Calu3 (cell line): ENCODE measurements at regions not wholly inside any gene's neighbourhood (a gene's known extent, or its start where the extent isn't known, plus 50 kb on each side); places are given as distances from the start of the nearest gene placed in this dataset.

Experiments
- BruUV-seq: library from RNA; stranded (reverse); fragments of 400-500 nt; replicated peaks from 2 replicates; lab custom pipeline; 2021; lab: Mats Ljungman, UMichigan
- CTCF ChIA-PET: fragments of 300-600 bp; sonication (Branson Sonifier 250); formaldehyde crosslinking; loops from one replicate; lab custom pipeline; 2022; ENCODE audit warnings: antibody characterized with exemption; lab: Charles Lee
- DNase-seq: peaks from one replicate; pipeline ENCODE4 v3.0.0; 2022
- H3K27ac Mint-ChIP-seq: one replicate; pipeline ENCODE4 v1.8.0; 2022; ENCODE audit warnings: mixed read lengths; ENCODE audit not compliant: unreplicated experiment
- H3K27me3 Mint-ChIP-seq: one replicate; pipeline ENCODE4 v1.8.0; 2022; ENCODE audit warnings: mixed read lengths; ENCODE audit not compliant: unreplicated experiment
- H3K36me3 Mint-ChIP-seq: one replicate; pipeline ENCODE4 v1.8.0; 2022; ENCODE audit warnings: mild to moderate bottlenecking, moderate library complexity, mixed read lengths; ENCODE audit not compliant: insufficient read depth, unreplicated experiment
- H3K4me1 Mint-ChIP-seq: one replicate; pipeline ENCODE4 v1.8.0; 2022; ENCODE audit warnings: mild to moderate bottlenecking, low read depth, mixed read lengths; ENCODE audit not compliant: unreplicated experiment
- H3K4me3 Mint-ChIP-seq: one replicate; pipeline ENCODE4 v1.8.0; 2022; ENCODE audit warnings: mild to moderate bottlenecking, low read depth, moderate library complexity, mixed read lengths; ENCODE audit not compliant: unreplicated experiment
- H3K9me3 Mint-ChIP-seq: one replicate; pipeline ENCODE4 v1.8.0; 2022; ENCODE audit warnings: low read depth, mixed read lengths; ENCODE audit not compliant: unreplicated experiment
- intact Hi-C: fragments of 100-400 bp; cut with micrococcal nuclease; formaldehyde crosslinking; loops from one replicate; pipeline ENCODE4 v1.10.0; 2022; ENCODE audit not compliant: unreplicated experiment
- TF ChIP-seq, protein P1 (sequence below): fragments of 200-600 bp; IDR thresholded peaks from one replicate; pipeline ENCODE4 v1.8.0; 2022; ENCODE audit warnings: antibody characterized with exemption; ENCODE audit not compliant: unreplicated experiment

DNA sequence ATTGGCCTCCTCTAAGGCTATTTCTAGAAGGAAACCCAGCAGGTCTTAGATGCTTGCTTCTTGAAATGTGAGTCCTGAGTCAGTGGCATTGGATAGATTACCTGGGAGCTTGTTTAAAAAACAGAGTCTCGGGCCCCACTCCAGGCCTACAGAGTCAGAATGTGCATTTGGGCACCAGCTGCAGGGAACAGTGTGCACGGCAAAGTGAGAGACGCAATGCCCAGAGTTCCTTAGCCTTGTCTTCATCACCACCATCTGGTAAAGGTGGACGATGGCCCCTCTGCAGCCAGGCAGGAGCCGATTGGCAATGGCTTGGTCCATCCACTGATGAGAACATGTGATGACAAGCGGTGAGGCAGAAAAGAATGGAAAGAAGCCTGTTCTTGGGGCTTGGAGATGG, 102.1 kb upstream of the TSC22D1 start:
- CTCF ChIA-PET: no interaction called here
- TF ChIP-seq, protein P1, sequence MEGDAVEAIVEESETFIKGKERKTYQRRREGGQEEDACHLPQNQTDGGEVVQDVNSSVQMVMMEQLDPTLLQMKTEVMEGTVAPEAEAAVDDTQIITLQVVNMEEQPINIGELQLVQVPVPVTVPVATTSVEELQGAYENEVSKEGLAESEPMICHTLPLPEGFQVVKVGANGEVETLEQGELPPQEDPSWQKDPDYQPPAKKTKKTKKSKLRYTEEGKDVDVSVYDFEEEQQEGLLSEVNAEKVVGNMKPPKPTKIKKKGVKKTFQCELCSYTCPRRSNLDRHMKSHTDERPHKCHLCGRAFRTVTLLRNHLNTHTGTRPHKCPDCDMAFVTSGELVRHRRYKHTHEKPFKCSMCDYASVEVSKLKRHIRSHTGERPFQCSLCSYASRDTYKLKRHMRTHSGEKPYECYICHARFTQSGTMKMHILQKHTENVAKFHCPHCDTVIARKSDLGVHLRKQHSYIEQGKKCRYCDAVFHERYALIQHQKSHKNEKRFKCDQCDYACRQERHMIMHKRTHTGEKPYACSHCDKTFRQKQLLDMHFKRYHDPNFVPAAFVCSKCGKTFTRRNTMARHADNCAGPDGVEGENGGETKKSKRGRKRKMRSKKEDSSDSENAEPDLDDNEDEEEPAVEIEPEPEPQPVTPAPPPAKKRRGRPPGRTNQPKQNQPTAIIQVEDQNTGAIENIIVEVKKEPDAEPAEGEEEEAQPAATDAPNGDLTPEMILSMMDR: no peak
- Mint-ChIP-seq H3K27me3 (no peaks in the 10 kb centered on the region), H3K4me1 (no peaks in the 10 kb centered on the region), H3K4me3 (no peak overlapping the region), H3K27ac (no peak overlapping the region), H3K9me3 (no peaks in the 10 kb centered on the region), H3K36me3 (no peaks in the 10 kb centered on the region)
- intact Hi-C loops: no loop called here
- no peak for DNase-seq
- BruUV-seq: no TSS peak

DNA sequence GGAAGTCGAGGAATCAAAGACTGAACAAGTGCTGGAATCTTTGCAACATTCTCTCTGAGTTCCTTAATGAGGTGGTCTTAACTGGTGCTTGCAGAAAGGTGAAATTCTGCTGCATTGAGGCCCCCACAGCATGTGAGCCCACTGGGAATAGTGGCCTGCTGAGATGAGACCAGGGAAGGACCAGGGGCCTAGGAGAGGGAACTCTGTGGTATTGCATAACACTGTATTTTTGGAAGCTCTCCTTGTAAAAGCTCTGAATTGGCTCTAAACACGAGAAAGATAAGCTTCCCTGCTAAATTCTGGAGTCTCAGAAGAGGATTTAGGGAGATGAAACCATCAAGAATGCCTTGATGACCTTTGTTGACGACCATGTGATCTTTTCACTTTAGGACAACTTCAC, 100.4 kb upstream of the TSC22D1 start:
- DNase-seq: no peak
- Mint-ChIP-seq H3K9me3 (no peaks in the 10 kb centered on the region), H3K4me3 (no peak overlapping the region), H3K27ac (no peak overlapping the region), H3K36me3 (no peaks in the 10 kb centered on the region), H3K4me1 (no peaks in the 10 kb centered on the region), H3K27me3 (no peaks in the 10 kb centered on the region)
- intact Hi-C loops: no loop called here
- TF ChIP-seq, protein P1: no peak
- CTCF ChIA-PET: no interaction called here
- BruUV-seq: no TSS peak

DNA sequence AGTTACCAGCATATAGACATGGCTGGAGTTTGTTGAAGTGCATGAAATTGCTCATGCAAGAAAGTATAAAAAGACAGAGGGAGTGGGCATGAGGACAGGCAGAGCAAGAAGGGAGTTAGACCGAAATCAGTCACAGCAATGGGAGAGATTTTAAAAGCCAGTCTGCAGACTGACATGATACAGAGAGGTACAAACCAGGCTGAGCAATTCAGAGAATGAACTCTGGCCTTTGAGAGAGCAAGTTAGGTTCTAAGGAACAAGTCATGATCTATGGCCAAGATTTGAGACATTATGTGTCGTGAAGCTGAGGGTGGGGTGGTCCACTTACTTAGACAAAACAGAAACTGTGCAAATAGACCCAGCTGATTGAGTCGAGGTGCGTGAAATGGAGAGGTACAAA, 93.4 kb upstream of the TSC22D1 start:
- CTCF ChIA-PET: no interaction called here
- no peak overlapping the region for H3K27ac Mint-ChIP-seq
- TF ChIP-seq, protein P1: no peak
- intact Hi-C loops: no loop called here
- no peaks in the 10 kb centered on the region for H3K36me3 Mint-ChIP-seq
- no peak overlapping the region for H3K4me3 Mint-ChIP-seq
- no peak for DNase-seq
- no peaks in the 10 kb centered on the region for H3K9me3 Mint-ChIP-seq
- H3K4me1 Mint-ChIP-seq: no peaks in the 10 kb centered on the region
- no peaks in the 10 kb centered on the region for H3K27me3 Mint-ChIP-seq
- BruUV-seq: no TSS peak

DNA sequence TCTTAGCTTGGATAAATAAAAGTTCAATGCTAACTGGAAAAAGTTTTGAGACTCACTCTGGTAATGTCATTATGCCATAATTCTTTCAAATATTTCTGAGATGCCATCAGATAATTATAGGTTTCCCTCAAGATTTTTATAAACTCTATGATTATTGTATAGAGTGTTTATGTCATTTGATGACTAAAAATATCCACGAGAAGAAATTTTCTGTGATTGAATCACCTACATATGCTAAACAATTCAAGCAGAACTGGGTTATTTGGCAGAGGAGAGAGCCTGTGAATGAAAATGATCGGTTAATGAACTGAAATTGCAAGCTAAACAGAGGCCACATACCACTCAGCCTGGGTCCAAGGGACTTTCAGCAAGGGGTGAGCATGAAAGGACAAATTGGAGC, 92.6 kb upstream of the TSC22D1 start:
- no peaks in the 10 kb centered on the region for H3K27me3 Mint-ChIP-seq
- intact Hi-C loops: no loop called here
- no peak overlapping the region for H3K27ac Mint-ChIP-seq
- no peaks in the 10 kb centered on the region for H3K4me1 Mint-ChIP-seq
- CTCF ChIA-PET: no interaction called here
- H3K9me3 Mint-ChIP-seq: no peaks in the 10 kb centered on the region
- H3K36me3 Mint-ChIP-seq: no peaks in the 10 kb centered on the region
- no peak for DNase-seq
- TF ChIP-seq, protein P1: no peak
- H3K4me3 Mint-ChIP-seq: no peak overlapping the region
- no TSS peak for BruUV-seq
